H1 (cell line): ENCODE measurements at regions not wholly inside any gene's neighbourhood (a gene's known extent, or its start where the extent isn't known, plus 50 kb on each side); places are given as distances from the start of the nearest gene placed in this dataset.

Source experiments
- CTCF ChIA-PET: fragments of 300-600 bp; sonication (Branson Sonifier 250); formaldehyde crosslinking; loops from one replicate; lab custom pipeline; 2021; ENCODE audit not compliant: partially characterized antibody; lab: Charles Lee
- POLR2A ChIA-PET: fragments of 300-600 bp; sonication (Branson Sonifier 250); formaldehyde crosslinking; loops from one replicate; lab custom pipeline; 2021; ENCODE audit warnings: inconsistent platforms; ENCODE audit not compliant: partially characterized antibody; lab: Charles Lee
- DNase-seq, 2 experiments: peaks; one replicate each; pipeline versions ENCODE4 v3.0.0 to v3.0.0-alpha.2; 2010 to 2022; ENCODE audit warnings: low spot score in 2 of 2, low read depth in 1 of 2, mixed read lengths in 1 of 2
- FAIRE-seq: peaks from 2 replicates; lab custom pipeline; 2011; peaks lifted over from hg19 to GRCh38; lab: Jason Lieb, UNC
- H2AFZ ChIP-seq: 2 replicates; pipeline ENCODE4 v1.8.1; 2012; ENCODE audit warnings: low read length, inconsistent platforms
- H2AK5ac ChIP-seq: 2 replicates; pipeline ENCODE4 v1.6.1; 2013; ENCODE audit warnings: low read depth, low read length
- H2BK120ac ChIP-seq: replicated peaks from 2 replicates; pipeline ENCODE3; 2013; ENCODE audit warnings: low read depth, low read length, inconsistent platforms
- H2BK12ac ChIP-seq: 2 replicates; pipeline ENCODE4 v1.6.1; 2013; ENCODE audit warnings: low read depth, low read length
- H2BK15ac ChIP-seq: 2 replicates; pipeline ENCODE4 v1.6.1; 2013; ENCODE audit warnings: low read length
- H2BK20ac ChIP-seq: 2 replicates; pipeline ENCODE4 v1.6.1; 2013; ENCODE audit warnings: low read length
- H2BK5ac ChIP-seq: 2 replicates; pipeline ENCODE4 v1.6.1; 2013; ENCODE audit warnings: low read depth, low read length
- H3K14ac ChIP-seq: 2 replicates; pipeline ENCODE4 v1.6.1; 2013; ENCODE audit warnings: inconsistent platforms; ENCODE audit not compliant: insufficient read length
- H3K18ac ChIP-seq: 2 replicates; pipeline ENCODE4 v1.6.1; 2013; ENCODE audit warnings: low read length; ENCODE audit errors: extremely low read depth
- H3K23ac ChIP-seq: 2 replicates; pipeline ENCODE4 v1.6.1; 2013; ENCODE audit warnings: inconsistent platforms; ENCODE audit not compliant: insufficient read length
- H3K23me2 ChIP-seq: 2 replicates; pipeline ENCODE4 v1.6.1; 2013; ENCODE audit warnings: low read depth, low read length
- H3K27ac ChIP-seq: 2 replicates; pipeline ENCODE4 v1.6.1; 2011; ENCODE audit warnings: low read depth, low read length, inconsistent platforms
- H3K27me3 ChIP-seq, 4 experiments: replicated peaks in 1 of 4; 1 replicate in 1 of 4; 2 replicates in 3 of 4; pipeline versions ENCODE4 v1.6.1 to v1.8.1; 2011 to 2013; ENCODE audit warnings: low read length in 3 of 4, mild to moderate bottlenecking in 3 of 4, inconsistent platforms in 2 of 4, mixed read lengths in 2 of 4, moderate library complexity in 1 of 4; ENCODE audit not compliant: control insufficient read depth in 3 of 4, insufficient read depth in 3 of 4; ENCODE audit errors: extremely low read depth in 1 of 4
- H3K36me3 ChIP-seq, 4 experiments: 2 replicates each; pipeline versions ENCODE4 v1.6.1 to v1.8.1; 2011 to 2013; ENCODE audit warnings: mild to moderate bottlenecking in 4 of 4, low read length in 3 of 4, moderate library complexity in 2 of 4, control low read depth in 1 of 4, inconsistent platforms in 1 of 4; ENCODE audit not compliant: insufficient read depth in 4 of 4, control insufficient read depth in 2 of 4
- H3K4ac ChIP-seq: replicated peaks from 2 replicates; pipeline ENCODE3; 2013; ENCODE audit warnings: low read length, low read depth, mixed read lengths, inconsistent platforms; ENCODE audit not compliant: insufficient read length
- H3K4me1 ChIP-seq, 4 experiments: replicated peaks in 1 of 4; 1 replicate in 1 of 4; 2 replicates in 3 of 4; pipeline versions ENCODE4 v1.6.1 to v1.8.1; 2011 to 2013; ENCODE audit warnings: low read length in 3 of 4, inconsistent platforms in 2 of 4, mixed read lengths in 1 of 4; ENCODE audit not compliant: insufficient read depth in 4 of 4, control insufficient read depth in 3 of 4
- H3K4me2 ChIP-seq, 2 experiments: 2 replicates each; pipeline versions ENCODE4 v1.6.1 to v1.8.1; 2011 to 2013; ENCODE audit warnings: low read depth in 2 of 2, low read length in 2 of 2, control low read depth in 1 of 2, inconsistent platforms in 1 of 2, mild to moderate bottlenecking in 1 of 2; ENCODE audit not compliant: insufficient read depth in 1 of 2
- H3K4me3 ChIP-seq, 4 experiments: fragments of 200-600, 300-600 bp in 1 of 4; sonication (generic), shearing (Covaris generic), sonication (Bioruptor Twin) in 1 of 4; 2 replicates each; pipeline versions ENCODE4 v1.5.1 to v1.8.1; 2011 to 2016; ENCODE audit warnings: low read length in 4 of 4, low read depth in 3 of 4, control low read depth in 2 of 4, inconsistent platforms in 2 of 4, mild to moderate bottlenecking in 2 of 4, mixed read lengths in 1 of 4, moderate library complexity in 1 of 4; ENCODE audit not compliant: insufficient read depth in 2 of 4; ENCODE audit errors: extremely low read depth in 1 of 4
- H3K56ac ChIP-seq: replicated peaks from 2 replicates; pipeline ENCODE3; 2013; ENCODE audit warnings: low read depth, mild to moderate bottlenecking, mixed read lengths, low read length, inconsistent platforms; ENCODE audit not compliant: insufficient read length
- H3K79me1 ChIP-seq: 2 replicates; pipeline ENCODE4 v1.6.1; 2013; ENCODE audit warnings: low read depth, low read length, control low read depth
- H3K79me2 ChIP-seq, 2 experiments: 2 replicates each; pipeline versions ENCODE4 v1.6.1 to v1.8.1; 2012 to 2013; ENCODE audit warnings: low read length in 2 of 2, mild to moderate bottlenecking in 2 of 2, inconsistent platforms in 1 of 2; ENCODE audit not compliant: insufficient read depth in 2 of 2, control insufficient read depth in 1 of 2
- H3K9ac ChIP-seq, 4 experiments: replicated peaks in 1 of 4; 1 replicate in 1 of 4; 2 replicates in 3 of 4; pipeline versions ENCODE4 v1.6.1 to v1.8.1; 2011 to 2013; ENCODE audit warnings: low read depth in 3 of 4, low read length in 3 of 4, control low read depth in 2 of 4, mild to moderate bottlenecking in 2 of 4, moderate library complexity in 2 of 4, inconsistent platforms in 1 of 4; ENCODE audit errors: extremely low read depth in 1 of 4
- H3K9me3 ChIP-seq, 2 experiments: 2 replicates each; pipeline versions ENCODE4 v1.6.1 to v1.8.1; 2012 to 2013; ENCODE audit warnings: mild to moderate bottlenecking in 2 of 2, moderate library complexity in 2 of 2, control low read depth in 1 of 2, inconsistent platforms in 1 of 2, low read depth in 1 of 2, low read length in 1 of 2, mixed read lengths in 1 of 2; ENCODE audit not compliant: insufficient read depth in 2 of 2
- H4K20me1 ChIP-seq, 2 experiments: replicated peaks in 1 of 2; 2 replicates each; pipeline versions ENCODE3 to v1.8.1; 2011 to 2013; ENCODE audit warnings: inconsistent platforms in 2 of 2, low read length in 2 of 2, mild to moderate bottlenecking in 1 of 2; ENCODE audit not compliant: insufficient read depth in 2 of 2, control insufficient read depth in 1 of 2
- H4K5ac ChIP-seq: 2 replicates; pipeline ENCODE4 v1.6.1; 2013; ENCODE audit warnings: low read length, low read depth, mixed read lengths, inconsistent platforms; ENCODE audit not compliant: insufficient read length
- H4K8ac ChIP-seq: 2 replicates; pipeline ENCODE4 v1.8.0; 2013; ENCODE audit warnings: mild to moderate bottlenecking, moderate library complexity, low read length, inconsistent platforms; ENCODE audit not compliant: insufficient read depth; ENCODE audit errors: extremely low read depth
- H4K91ac ChIP-seq: replicated peaks from 2 replicates; pipeline ENCODE3; 2013; ENCODE audit warnings: low read length, mixed read lengths, inconsistent platforms; ENCODE audit not compliant: insufficient read length
- ASH2L ChIP-seq: fragments of 200-600, 300-600 bp; sonication (generic); IDR thresholded peaks from one replicate; pipeline ENCODE4 v1.7.1; 2017; ENCODE audit warnings: low read length
- WGBS, 2 experiments: shearing (Covaris generic) in 1 of 2; methylation state at CpG; one replicate each; pipeline versions ENCODE4 v1.1.6 to v1.1.7; 2013 to 2015; ENCODE audit warnings: low lambda C conversion rate in 2 of 2, mixed read lengths in 2 of 2, inconsistent platforms in 1 of 2, low coverage in 1 of 2, missing lambda C conversion rate in 1 of 2; ENCODE audit not compliant: insufficient replicate concordance in 2 of 2, insufficient coverage in 1 of 2, insufficient read length in 1 of 2; ENCODE audit errors: extremely low coverage in 1 of 2, missing lambda C conversion rate in 1 of 2; 5-methylcytosine and 5-hydroxymethylcytosine counted together

DNA sequence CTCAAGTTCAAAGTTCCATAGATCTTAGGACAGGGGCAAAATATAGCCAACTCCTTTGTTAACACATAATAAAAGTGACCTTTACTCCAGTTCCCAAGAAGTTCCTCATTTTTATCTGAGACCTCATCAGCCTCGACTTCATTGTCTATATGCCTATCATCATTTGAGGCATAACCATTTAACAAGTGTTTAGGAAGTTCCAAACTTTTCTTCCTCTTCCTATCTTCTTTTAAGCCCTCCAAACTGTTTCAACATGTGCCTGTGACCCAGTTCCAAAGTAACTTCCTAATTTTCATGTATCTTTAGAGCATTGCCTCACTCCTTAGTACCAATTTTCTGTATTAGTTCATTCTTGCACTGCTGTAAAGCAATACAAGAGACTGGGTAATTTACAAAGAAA is 569.1 kb downstream of the ANKRD7 start:
- H3K4me2 ChIP-seq: no peak overlapping the region
- no peaks in the 10 kb centered on the region for H3K27me3 ChIP-seq
- no peak for FAIRE-seq
- H4K91ac ChIP-seq: no peak overlapping the region
- H3K56ac ChIP-seq: no peak overlapping the region
- no peak overlapping the region for H4K8ac ChIP-seq
- H2AFZ ChIP-seq: no peak overlapping the region
- no peak overlapping the region for H2BK15ac ChIP-seq
- H3K18ac ChIP-seq: no peak overlapping the region
- no peaks in the 10 kb centered on the region; a peak in 1 of 7 replicates for H3K4me1 ChIP-seq
- H3K4me3 ChIP-seq: no peak overlapping the region
- no peaks in the 10 kb centered on the region for H3K23me2 ChIP-seq
- no peak overlapping the region for H3K9ac ChIP-seq
- H2BK20ac ChIP-seq: no peak overlapping the region
- no peak overlapping the region for H3K4ac ChIP-seq
- H2BK120ac ChIP-seq: no peak overlapping the region
- 96% methylated on average over 1 of the region's 1 CpG; no CpG with 5 or more reads in 1 of the 2 experiments for WGBS, 2 experiments
- no peak overlapping the region for H2AK5ac ChIP-seq
- H3K14ac ChIP-seq: no peak overlapping the region
- no peak overlapping the region for H2BK12ac ChIP-seq
- H3K36me3 ChIP-seq: no peaks in the 10 kb centered on the region
- POLR2A ChIA-PET: no interaction called here
- DNase-seq: no peak
- H3K27ac ChIP-seq: no peak overlapping the region
- CTCF ChIA-PET: no interaction called here
- no peak for TF ChIP-seq ASH2L
- no peak overlapping the region for H3K23ac ChIP-seq
- no peaks in the 10 kb centered on the region for H3K9me3 ChIP-seq
- no peak overlapping the region for H2BK5ac ChIP-seq
- no peaks in the 10 kb centered on the region for H4K20me1 ChIP-seq
- no peaks in the 10 kb centered on the region for H3K79me2 ChIP-seq
- no peak overlapping the region for H4K5ac ChIP-seq
- H3K79me1 ChIP-seq: no peaks in the 10 kb centered on the region
